MCF 10A (cell line): ENCODE measurements at regions not wholly inside any gene's neighbourhood (a gene's known extent, or its start where the extent isn't known, plus 50 kb on each side); places are given as distances from the start of the nearest gene placed in this dataset.

Experiments
- BruUV-seq: library from RNA; stranded (reverse); fragments of 400-500 nt; replicated peaks from 2 replicates; lab custom pipeline; 2021; lab: Mats Ljungman, UMichigan
- CTCF ChIA-PET: fragments of 300-600 bp; sonication (Branson Sonifier 250); formaldehyde crosslinking; extraction: SDS; loops from one replicate; lab custom pipeline; 2021; ENCODE audit warnings: antibody characterized with exemption, inconsistent platforms; lab: Yijun Ruan, JAX
- POLR2A ChIA-PET: fragments of 300-600, 350-650 bp; sonication (Branson Sonifier 250); formaldehyde crosslinking; extraction: SDS; loops from one replicate; lab custom pipeline; 2020; ENCODE audit warnings: antibody characterized with exemption, inconsistent platforms; lab: Yijun Ruan, JAX
- DNase-seq: peaks from one replicate; pipeline ENCODE4 v3.0.0-alpha.2; 2018; ENCODE audit not compliant: unreplicated experiment
- H3K27ac Mint-ChIP-seq: one replicate; pipeline ENCODE4 v1.8.0; 2022; ENCODE audit warnings: mild to moderate bottlenecking, low read depth, mixed read lengths; ENCODE audit not compliant: unreplicated experiment
- H3K27me3 Mint-ChIP-seq: one replicate; pipeline ENCODE4 v1.8.0; 2022; ENCODE audit warnings: mixed read lengths; ENCODE audit not compliant: insufficient read depth, unreplicated experiment
- H3K36me3 Mint-ChIP-seq: one replicate; pipeline ENCODE4 v1.8.0; 2022; ENCODE audit warnings: mild to moderate bottlenecking, moderate library complexity, mixed read lengths; ENCODE audit not compliant: insufficient read depth, unreplicated experiment
- H3K4me1 Mint-ChIP-seq: one replicate; pipeline ENCODE4 v1.8.0; 2022; ENCODE audit warnings: mixed read lengths; ENCODE audit not compliant: insufficient read depth, unreplicated experiment
- H3K4me3 Mint-ChIP-seq: one replicate; pipeline ENCODE4 v1.8.0; 2022; ENCODE audit warnings: mild to moderate bottlenecking, moderate library complexity, mixed read lengths; ENCODE audit not compliant: unreplicated experiment
- H3K9me3 Mint-ChIP-seq: one replicate; pipeline ENCODE4 v1.8.0; 2022; ENCODE audit warnings: mixed read lengths; ENCODE audit not compliant: unreplicated experiment
- CTCF ChIP-seq: fragments of 200-600 bp; IDR thresholded peaks from one replicate; pipeline ENCODE4 v1.8.0; 2022; ENCODE audit warnings: antibody characterized with exemption, mild to moderate bottlenecking; ENCODE audit not compliant: unreplicated experiment
- intact Hi-C: fragments of 100-400 bp; cut with micrococcal nuclease; formaldehyde crosslinking; loops from 2 replicates; pipeline ENCODE4 v1.14.1; 2022

GRCh38 chr2:150276737-150277136 is 210.7 kb downstream of the RND3 start:
- Mint-ChIP-seq H3K4me1 (peaks cover 4% of the 10 kb centered on the region), H3K9me3 (peaks cover 19% of the 10 kb centered on the region), H3K4me3 (no peak overlapping the region), H3K27me3 (no peaks in the 10 kb centered on the region), H3K27ac (no peak overlapping the region), H3K36me3 (no peaks in the 10 kb centered on the region)
- CTCF ChIA-PET, result interaction anchor here (0.7 kb wide), 1 partner anchor 707 kb away, joined by 3 read pairs; no protein-coding TSS in a partner anchor
- intact Hi-C loops, result loop anchor here (10.0 kb wide), 1 partner anchor 208 kb away; the partner anchor contains the start of gene RND3
- BruUV-seq, result no TSS peak
- POLR2A ChIA-PET, result no interaction called here
- TF ChIP-seq CTCF, result no peak
- no peak for DNase-seq

- ChIA-PET CTCF (no interaction called here), POLR2A (interaction anchor here (1.3 to 1.4 kb wide), 2 partner anchors 180 to 211 kb away, joined by 3 to 4 read pairs; no protein-coding TSS in a partner anchor)
- BruUV-seq, result no TSS peak
- Mint-ChIP-seq H3K9me3 (peaks cover 19% of the 10 kb centered on the region), H3K36me3 (no peaks in the 10 kb centered on the region), H3K4me1 (no peaks in the 10 kb centered on the region), H3K27me3 (no peaks in the 10 kb centered on the region), H3K27ac (no peak overlapping the region), H3K4me3 (no peak overlapping the region)
- no peak for DNase-seq
- intact Hi-C loops, result loop anchor here (10.0 kb wide), 1 partner anchor 211 kb away; the partner anchor contains the start of gene RND3
- no peak for TF ChIP-seq CTCF
These were observed 213.4 kb downstream of the RND3 start for GRCh38 chr2:150274108-150274507.

DNA sequence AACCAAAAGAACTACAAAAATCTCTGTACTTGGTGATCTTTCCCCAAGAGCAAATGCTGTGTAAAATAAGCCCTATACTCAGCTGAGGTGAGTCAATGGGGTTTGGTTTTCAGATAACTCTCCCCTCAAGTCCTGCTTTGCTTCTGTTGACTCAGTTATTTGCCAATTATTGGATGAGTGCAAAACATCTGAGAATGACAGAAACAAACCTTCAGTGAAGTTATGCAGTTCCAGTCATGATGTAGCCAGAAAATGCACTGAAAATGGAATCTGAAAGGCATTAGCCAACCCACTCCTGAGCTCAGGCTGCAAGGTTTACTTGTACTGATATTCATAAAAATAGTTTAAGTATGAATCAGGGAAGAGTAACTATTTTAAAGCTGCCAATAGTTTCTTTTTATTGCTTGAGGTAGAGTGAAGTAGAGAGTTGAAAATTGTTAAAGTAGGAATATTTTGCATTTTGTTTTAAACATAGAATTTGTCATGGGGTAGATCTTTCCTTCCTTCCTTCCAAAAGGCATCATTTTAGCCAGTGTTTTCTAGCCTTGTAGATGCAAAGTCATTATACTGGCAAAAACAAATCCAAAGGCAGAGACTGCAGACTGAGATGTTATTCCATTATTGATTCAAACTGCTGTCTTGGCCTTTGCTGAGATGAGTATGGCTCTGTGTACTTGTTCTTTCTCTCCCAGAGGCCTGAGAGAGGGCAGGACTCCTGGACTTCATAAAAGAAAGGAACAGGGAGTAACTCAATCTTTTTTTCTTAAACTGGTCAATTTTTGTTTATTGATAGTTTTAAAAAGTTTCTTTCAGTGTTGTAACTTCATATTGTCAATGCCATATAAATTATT is 215.3 kb downstream of the RND3 start:
- POLR2A ChIA-PET, result interaction anchor here (1.0 to 2.2 kb wide), 6 partner anchors 10 to 685 kb away, joined by 3 to 11 read pairs (median 3); partner anchors contain the start of gene MMADHC

More for the DNA sequence above, 215.3 kb downstream of the RND3 start:
- peak overlapping the region; percentile 50 for H3K27ac Mint-ChIP-seq
- CTCF ChIA-PET, result no interaction called here
- H3K4me3 Mint-ChIP-seq, result no peak overlapping the region
- no peaks in the 10 kb centered on the region for H3K27me3 Mint-ChIP-seq
- peaks cover 6% of the 10 kb centered on the region for H3K4me1 Mint-ChIP-seq
- no TSS peak for BruUV-seq
- H3K9me3 Mint-ChIP-seq, result peaks cover 13% of the 10 kb centered on the region
- DNase-seq, result peak; percentile 25
- H3K36me3 Mint-ChIP-seq, result no peaks in the 10 kb centered on the region
- intact Hi-C loops, result loop anchor here (10.0 kb wide), 1 partner anchor 213 kb away; the partner anchor contains the start of gene RND3
- TF ChIP-seq CTCF, result no peak
